GM18907 (cell line): ENCODE measurements at regions not wholly inside any gene's neighbourhood (a gene's known extent, or its start where the extent isn't known, plus 50 kb on each side); places are given as distances from the start of the nearest gene placed in this dataset.

ENCODE experiments used
- ATAC-seq: cut with Tn5 transposase; IDR thresholded peaks from one replicate; pipeline ENCODE4 v1.9.1; 2021; ENCODE audit warnings: mild to moderate bottlenecking, moderate library complexity; ENCODE audit not compliant: unreplicated experiment

DNA sequence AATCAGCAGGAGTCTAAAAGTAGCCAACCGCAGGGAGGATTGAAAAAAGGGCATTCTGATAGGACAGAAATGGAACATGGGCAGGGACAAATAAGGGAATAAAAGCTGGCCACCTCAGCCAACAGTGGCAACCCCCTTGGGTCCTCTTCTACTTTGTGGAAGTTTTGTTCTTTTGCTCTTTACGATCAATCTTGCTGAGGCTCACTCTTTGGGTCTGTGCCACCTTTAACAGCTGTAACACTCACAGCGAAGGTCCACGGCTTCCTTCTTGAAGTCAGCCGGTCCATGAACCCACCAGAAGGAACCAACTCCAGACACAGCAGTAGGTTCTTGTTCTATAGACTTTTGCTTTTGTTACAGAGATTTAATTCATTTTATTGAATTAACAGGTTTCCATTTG is 285.4 kb upstream of the CDH20 start:
- ATAC-seq: no peak

DNA sequence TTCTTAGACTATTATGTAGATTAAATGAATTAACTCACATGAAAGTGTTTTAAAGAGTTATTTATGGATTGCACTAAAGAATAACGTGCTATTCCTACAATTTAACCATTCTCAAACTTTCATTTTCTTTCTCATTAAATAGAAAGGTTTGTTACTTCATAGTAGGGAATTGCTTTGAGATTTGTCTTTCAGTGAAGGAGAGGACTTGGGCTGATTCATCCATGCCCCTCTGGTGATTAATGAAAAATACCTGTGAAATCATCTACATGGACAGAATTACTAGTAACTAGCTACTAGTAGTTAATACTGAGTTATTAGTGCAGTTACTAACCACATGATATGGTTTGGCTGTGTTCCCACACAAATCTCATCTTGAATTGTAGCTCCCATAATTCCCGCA is 275.8 kb upstream of the CDH20 start:
- ATAC-seq: no peak

DNA sequence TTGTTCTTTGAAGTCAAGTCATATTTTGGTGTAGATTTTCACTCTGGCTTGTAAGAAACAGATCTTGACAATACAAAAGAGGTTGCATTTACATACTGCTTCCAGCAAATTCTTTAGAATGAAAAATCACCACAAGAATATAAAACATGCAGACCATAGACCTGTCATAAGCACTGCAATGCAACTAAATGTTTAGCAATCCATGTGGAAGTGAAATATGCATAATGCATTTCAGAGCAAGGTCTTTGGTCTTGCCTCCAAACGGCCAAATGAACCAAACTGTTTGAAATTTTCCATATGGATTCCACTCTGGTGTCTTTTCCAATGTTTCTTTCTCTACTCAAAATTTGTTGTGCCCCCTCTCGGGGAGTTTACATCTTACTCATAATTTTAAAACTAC is 271.0 kb upstream of the CDH20 start:
- no peak for ATAC-seq

DNA sequence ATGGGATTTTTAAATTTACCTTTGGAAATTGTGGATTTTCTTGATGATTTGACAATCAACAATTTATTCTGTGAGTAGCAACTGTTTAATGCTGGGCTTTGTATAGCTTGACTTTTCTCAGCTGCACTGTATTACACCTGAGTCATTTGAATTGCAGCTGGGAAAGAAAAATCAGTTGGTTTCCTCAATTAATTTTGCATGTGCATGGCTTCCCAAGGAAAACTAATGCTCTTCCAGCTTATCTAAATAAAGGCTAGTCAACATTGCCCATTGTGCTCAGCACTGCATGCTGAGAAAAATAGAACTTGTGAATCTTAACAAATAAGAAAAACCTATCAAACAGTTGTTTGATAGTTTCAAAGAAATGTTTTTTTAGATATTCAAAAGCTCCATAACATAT is 268.3 kb upstream of the CDH20 start:
- no peak for ATAC-seq

DNA sequence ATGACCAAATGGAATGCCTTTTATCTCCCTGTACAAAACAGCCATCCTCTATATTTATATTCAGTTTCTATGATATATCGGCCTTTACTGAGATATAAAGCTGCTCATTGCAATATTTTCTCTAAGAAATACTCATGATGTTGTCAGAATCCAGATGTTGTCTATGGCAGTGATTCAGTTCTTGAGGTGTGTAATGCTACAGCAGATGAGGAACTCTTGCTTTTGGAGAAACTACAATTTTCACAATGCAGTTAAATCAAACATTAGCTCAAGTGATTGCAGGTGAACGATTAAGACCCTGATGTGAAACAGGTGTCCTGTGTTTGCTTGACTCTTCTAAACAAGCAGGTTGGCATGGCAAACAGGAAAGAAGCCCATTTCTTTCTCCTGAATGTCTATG is 256.2 kb upstream of the CDH20 start:
- no peak for ATAC-seq

DNA sequence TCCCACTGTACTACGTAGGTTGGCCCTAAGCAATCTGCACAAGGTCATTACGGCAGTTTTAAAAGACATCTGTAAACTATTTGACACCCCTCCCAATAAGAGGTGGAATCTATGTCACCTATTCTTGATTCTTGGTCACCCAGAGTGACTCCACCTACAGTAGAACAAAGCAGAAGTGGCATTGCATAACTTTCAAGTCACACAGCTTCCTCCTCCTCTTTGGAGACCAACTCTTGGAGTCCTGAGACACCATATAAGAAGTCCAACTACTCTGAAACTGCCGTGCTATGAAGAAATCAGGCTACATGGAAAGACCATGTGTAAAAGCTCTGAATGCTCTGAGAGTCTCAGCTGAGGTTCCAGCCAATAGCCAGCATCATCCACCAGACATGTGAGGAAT is 253.5 kb upstream of the CDH20 start:
- no peak for ATAC-seq

DNA sequence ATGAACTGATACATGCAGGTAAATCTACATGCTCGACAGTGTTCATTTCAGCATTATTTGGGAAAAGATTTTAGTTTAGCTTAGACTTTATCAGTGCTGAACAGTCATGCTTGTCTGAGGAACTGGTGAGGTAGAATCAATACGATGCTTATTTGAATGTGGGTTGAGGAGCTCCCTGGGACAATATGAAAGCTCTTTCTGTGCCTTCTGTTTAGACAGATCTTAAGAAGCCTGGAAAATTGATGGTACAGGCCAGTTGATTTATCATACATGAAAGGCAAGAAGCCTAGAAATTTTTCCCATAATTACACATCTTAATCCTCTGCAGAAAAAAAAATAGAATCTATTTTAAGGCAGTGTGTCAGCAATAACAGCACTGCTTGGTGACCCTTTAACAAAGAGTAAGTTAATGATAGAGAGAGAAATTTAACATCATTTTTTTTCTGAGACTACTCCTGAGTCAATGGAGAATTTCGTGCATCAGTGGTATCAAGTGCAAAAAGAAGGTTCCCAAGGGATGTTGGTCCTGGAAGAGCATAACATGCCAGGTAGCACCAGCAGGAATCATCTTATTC is 252.2 kb upstream of the CDH20 start:
- ATAC-seq: no peak

DNA sequence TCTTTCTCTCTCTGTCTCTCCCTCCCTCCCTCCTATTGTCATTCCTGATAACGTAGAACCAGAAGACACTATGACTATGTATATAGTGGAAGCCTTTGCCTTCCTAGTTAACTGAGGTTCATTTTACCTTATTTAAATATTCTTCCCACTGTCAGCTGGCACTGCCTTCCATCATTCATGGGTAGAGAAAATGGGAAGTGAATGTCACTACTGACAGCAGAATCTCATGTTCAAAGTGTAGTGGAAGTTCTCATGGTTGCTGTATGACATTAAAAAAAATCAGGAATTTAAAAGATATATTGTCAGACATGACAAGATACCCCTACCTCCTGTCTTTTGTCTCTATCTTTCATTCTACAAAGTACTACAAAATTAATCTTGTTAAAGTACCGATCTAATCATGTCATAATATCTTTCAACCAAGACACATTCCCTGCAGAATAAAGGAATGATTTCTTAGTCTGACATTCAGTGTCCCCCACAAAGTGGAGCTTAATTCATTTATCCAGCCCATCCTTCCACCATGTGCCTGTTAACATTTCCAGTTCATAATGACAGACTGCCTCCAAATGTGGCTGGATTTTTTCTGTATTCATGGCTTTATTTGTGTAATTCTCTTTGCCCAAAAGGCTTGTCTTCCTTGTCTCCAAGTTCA is 250.1 kb upstream of the CDH20 start:
- no peak for ATAC-seq

DNA sequence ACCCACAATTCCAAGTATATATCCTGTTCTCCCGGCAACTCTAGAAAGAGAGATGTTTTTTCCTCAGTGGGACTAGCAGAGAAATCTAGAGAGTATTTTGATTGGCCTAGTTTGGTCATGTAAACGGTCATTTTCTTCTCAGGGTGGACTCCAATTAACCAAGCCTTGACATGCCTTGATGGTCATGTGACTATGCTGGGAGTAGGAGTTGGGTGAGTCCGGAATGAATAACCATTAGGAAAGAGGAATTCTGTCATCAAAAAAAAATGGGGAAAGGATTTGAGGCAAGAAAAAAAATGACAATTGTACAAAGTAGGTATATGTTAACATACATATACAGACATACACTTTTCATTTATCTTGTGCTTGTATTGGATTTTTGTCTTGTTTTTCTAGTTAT is 248.2 kb upstream of the CDH20 start:
- no peak for ATAC-seq

DNA sequence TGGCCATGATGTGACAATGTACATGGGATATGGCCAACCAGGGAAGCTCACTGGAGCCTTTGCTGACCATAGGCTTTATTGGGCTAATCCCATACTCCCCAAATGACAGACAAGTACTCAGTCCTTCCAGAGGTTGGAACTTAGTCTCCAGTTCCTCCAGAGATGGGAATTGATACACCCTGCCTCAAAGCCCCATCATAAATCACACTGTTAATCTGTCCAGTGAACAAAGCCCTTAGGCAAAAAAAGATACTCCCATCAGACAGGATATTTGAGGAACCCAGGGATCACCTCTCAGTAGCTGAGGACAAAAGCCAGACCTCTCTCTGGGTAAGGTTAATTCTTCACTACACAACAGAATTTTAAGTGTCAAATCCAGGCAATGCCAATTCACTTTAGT is 247.5 kb upstream of the CDH20 start:
- no peak for ATAC-seq

DNA sequence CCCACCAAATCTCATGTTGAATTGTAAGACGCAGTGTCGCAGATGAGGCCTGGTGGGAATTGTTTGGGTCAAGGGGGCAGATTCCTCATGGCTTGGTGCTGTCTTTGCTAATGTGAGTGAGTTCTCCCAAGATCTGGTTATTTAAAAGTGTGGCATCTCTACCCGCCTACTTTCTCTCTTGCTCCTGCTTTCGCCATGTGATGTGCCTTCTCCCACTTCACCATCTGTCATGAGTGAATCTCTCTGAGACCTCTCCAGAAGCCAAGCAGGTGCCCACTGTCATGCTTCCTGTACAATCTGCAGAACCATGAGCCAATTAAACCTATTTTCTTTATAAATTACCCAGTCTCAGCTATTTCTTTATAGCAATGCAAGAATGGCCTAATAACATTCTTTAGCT is 246.6 kb upstream of the CDH20 start:
- no peak for ATAC-seq

DNA sequence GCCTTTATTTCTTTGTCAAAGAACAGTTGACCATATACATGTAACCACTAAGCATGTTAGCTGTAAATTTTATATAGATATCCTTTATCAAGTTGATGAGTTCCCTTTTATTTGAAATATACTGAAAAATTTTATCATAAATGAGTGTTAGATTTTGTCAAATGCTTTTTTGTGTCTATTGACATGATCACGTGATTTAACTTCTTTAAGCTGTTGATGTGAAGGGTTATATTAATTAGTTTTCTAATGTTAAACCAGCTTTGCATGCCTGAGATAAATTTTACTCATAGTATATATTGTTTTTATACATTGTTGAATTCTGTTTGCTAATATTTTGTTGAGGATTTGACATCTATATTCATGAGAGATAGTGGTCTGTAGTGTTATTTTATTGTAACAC is 241.9 kb upstream of the CDH20 start:
- ATAC-seq: no peak

DNA sequence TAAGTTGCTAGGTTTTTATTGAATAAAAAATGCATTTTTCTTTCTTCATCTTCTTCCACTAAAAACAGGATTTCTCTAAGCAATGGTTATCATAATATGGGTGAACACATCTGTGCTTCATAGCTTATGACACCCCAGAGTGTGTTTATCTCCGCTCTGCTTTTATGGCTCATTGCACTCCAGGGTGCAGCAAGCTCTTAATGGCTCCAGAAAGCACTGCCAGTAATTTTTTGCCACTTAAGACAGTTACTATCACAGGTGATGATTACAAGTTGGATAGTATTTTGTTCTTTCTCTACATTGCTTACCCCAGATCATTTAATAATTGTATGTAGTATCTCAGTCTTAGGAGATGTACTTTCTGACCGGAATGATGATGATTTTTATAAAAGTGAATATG is 239.3 kb upstream of the CDH20 start:
- no peak for ATAC-seq

DNA sequence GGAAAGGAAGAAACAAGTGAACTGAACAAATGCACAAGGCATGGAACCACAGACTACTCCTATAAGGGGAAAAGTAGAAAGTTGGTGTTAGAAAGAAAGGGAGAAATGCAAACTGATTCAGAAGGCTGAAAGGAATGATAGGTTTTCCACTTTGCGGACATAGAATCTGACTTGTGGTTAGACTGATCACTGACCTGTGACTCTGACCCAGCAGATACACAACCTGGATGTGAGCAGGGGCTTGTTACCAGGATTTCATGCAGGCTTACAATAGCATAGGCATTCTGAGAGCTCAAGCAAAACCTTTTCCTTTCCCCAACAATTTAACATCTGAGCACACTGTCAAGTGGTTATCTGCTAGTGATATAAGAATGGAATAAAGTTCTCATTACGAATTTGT is 237.0 kb upstream of the CDH20 start:
- no peak for ATAC-seq

DNA sequence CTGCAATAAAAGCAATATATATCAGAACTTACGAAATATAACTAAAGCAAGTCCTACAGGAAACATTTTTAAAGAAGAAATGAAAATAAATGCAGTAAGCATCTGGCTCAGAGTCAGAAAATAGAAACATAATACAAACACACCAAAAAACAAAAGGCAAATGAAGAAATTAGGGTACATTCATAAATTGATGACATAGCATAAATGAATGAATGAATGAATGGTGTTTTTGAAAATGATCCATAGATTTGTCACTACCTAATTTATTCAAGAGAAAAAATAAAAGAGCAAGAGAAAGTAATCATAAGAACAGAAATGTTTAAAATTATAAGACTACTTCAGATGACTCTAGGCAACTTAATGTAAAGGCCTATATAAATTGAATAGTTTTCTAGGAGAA is 226.1 kb upstream of the CDH20 start:
- no peak for ATAC-seq

DNA sequence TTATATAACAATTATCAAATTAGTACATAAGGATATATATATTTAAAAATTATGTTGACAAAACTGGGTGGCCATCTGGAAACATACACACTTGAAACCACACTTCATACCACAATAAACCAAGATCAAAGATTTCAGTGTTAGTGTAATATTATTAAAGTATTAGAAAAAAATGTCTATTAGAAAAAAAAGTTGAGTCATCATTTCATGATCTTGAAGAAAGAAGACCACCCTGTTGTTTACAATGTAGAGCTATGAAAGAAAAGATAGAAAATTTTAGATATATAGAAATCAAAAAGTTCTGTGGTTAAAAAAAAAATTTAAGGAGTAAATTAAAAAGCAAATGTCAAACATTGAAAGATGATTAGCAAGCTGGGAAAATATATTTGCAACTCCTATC is 224.5 kb upstream of the CDH20 start:
- no peak for ATAC-seq

DNA sequence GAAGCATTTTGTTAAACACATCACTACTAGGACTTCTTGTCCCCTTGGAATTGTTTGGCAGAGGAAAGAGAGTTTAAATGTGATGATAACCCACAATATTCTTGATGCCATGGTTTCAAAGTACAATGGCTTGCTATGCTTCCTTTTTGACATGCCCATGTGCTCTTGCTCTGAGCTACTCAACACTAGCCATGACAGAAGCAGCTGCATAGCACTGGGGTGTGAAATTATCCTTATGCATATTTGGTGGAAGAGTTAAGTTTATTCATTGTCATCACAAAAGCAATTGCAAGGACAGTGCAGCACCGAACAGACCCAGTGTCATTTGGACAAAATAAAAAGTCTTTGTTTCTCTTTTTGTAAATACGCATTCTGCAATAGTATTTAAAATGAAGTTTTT is 209.9 kb upstream of the CDH20 start:
- ATAC-seq: no peak

DNA sequence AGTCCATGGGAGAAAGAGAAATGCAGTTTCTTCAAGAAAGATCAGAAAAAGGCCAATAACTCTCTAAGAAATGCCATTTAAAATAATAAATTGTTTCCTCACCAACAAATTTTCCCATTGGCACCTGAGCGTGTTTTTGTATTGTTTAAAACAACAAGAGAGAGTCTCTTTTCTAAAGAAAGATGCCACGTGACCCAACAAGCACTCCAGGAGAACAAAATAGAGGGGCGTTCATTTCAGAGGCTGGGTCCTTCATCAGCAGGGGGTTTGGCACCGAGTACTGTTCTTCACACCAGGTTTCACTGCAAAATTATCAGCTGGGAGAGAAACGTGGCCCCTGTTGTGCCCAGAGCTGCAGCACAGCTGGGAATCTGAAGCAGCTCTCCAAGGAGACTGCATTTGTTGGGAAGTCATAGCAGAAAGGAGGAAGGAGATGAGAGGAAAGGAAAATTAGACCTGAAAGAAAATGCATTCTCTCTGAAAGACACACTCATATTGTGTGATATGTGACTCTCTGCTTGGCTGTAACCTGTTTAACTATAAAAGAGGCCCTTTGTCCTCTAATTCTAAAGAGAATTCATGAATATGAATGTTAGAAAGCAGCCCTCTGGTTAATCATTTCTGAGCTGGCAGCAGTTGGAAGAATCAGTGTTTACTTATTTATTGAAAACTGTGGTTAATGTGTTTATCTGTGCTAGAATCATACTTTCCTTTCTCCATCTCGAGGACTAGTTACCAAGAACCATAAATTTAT is 205.3 kb upstream of the CDH20 start:
- no peak for ATAC-seq

DNA sequence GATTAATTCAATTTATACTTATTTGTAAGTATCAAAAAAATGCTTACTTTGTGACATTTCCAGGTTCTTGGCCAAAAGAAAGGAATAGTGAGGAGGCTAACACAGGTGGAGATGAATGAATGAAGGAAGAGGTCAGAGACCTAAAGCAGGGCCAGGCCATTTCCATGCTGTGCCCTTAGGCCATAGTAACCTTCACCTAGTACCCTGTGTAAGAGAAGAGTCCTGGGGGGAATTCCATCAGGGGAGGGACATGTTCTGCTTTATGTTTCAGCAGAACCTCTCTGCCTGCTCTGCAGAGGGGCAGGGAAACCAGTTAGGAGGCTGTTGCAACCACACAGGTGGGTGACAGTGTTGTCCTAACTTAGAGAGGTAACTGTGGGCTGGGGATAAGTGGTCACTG is 204.2 kb upstream of the CDH20 start:
- no peak for ATAC-seq

DNA sequence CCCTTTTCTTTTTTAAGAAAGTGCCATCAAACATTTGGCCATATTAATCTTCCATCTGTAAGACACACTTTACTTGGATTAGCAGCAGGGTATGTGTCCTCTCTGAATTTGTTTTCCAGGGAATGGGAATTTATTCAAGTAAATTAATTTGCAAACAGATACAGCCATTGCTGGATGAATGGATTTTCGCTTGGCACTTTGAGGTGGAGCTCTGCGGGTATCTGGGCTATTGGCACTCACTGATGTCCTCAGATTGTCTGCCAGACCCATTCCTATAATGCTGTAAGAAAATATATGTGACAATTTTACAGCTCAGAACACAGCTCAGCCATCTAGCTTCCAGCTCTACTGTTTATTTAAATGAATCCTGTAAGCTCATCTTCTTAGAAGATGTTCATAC is 201.2 kb upstream of the CDH20 start:
- no peak for ATAC-seq

DNA sequence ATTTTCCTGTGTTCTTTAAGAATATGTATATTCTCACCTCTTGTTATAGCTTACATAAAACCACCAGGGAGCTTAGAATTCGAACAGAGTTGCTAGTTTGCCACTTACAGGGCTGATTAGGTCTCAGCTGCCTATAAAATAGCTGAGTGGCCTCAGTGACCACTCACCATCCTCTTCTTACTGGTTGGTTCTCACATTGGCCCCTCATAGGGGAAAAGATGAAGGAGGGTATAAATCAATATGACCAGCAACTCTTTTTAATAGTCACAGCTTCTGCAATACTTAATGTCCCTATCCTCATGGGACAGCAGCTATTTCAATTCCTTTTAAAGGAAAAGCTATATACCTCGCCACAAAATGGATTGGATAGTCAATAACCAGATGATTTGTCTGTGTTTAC is 199.4 kb upstream of the CDH20 start:
- no peak for ATAC-seq

DNA sequence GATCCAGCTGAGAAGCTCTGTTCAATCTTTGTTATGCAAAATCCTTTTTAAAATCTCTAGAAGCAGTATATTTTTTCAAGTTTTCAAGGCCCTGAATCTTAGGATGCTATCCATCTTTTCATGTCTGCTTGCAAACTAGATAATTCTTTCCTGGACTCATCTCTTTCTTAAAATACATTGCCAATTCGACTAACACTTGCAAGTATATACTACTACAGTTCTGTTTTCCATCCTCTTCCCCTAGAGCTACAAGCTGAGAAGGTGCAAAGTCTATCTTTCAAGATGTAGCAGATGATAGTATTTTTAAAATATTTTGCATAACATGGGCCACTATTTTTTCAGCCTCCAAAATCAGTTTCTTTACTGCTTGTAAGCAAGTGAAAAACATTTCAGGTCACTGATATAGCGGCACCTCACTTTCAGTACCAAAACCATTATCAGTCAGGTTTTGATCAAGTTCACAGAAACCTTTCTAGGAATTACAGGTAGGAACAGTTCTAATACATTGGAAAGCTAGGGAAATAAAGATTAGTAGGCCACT is 196.4 kb upstream of the CDH20 start:
- ATAC-seq: no peak
